ENCODE measurements at regions not wholly inside any gene's neighbourhood (a gene's known extent, or its start where the extent isn't known, plus 50 kb on each side); places are given as distances from the start of the nearest gene placed in this dataset.

DNA sequence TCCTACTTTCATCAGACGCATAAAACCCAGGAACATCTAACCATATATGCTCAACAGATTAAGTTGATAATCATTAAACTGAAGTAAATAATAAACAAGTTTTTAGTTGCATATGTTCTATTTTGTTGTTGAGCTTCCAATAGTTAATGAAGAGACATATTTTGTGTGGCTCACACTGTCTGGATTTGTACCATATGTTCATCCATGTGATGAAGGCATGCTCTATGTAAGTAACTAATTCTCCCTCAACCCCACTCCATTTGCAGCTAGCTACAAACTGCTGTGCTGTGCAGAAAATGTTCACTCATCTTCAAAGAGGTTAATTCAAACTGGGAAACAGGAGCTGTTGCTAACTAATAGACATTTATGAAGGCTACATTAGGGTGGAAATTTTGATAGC lies 589.7 kb upstream of the LRRC4C start:
- no peaks in the 10 kb centered on the region for H3K36me3 Mint-ChIP-seq (ENCODE audit: insufficient read depth, unreplicated experiment)
- no peaks in the 10 kb centered on the region for H3K27me3 Mint-ChIP-seq (ENCODE audit: unreplicated experiment)
- DNase-seq, result no peak
- CTCF ChIA-PET, result no interaction called here
- H3K4me3 Mint-ChIP-seq (ENCODE audit: low read depth, unreplicated experiment), result no peak overlapping the region
- TF ChIP-seq, protein P1, sequence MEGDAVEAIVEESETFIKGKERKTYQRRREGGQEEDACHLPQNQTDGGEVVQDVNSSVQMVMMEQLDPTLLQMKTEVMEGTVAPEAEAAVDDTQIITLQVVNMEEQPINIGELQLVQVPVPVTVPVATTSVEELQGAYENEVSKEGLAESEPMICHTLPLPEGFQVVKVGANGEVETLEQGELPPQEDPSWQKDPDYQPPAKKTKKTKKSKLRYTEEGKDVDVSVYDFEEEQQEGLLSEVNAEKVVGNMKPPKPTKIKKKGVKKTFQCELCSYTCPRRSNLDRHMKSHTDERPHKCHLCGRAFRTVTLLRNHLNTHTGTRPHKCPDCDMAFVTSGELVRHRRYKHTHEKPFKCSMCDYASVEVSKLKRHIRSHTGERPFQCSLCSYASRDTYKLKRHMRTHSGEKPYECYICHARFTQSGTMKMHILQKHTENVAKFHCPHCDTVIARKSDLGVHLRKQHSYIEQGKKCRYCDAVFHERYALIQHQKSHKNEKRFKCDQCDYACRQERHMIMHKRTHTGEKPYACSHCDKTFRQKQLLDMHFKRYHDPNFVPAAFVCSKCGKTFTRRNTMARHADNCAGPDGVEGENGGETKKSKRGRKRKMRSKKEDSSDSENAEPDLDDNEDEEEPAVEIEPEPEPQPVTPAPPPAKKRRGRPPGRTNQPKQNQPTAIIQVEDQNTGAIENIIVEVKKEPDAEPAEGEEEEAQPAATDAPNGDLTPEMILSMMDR (IDR thresholded peaks at IDR 0.05; ENCODE audit: unreplicated experiment), result no peak
- no TSS peak for BruUV-seq (replicated peaks)
- peaks cover 16% of the 10 kb centered on the region for H3K9me3 Mint-ChIP-seq (ENCODE audit: low read depth, unreplicated experiment)
- intact Hi-C loops (cut with micrococcal nuclease; ENCODE audit: unreplicated experiment), result no loop called here
- no peak overlapping the region for H3K27ac Mint-ChIP-seq (ENCODE audit: unreplicated experiment)
- H3K4me1 Mint-ChIP-seq (ENCODE audit: low read depth, unreplicated experiment), result no peaks in the 10 kb centered on the region

DNA sequence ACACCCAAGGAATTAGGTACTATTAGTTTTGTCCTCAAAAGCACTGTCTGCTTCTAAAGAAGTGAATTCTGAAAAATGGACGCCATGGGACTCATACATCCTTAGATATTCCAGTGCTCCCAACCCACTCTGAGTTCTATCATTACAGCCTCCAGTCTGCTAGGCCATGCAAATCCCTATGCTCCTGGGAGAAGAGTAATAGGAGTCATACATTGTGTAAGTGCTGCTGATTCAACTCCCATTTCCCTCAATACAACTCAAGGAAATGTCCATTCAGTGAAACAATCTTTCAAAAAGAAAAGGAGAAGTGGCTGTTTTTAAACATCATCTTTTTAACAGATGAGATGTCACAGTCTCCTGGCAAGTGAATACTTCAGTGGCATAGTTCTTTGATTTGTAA lies 590.2 kb upstream of the LRRC4C start:
- CTCF ChIA-PET, result no interaction called here
- DNase-seq, result no peak
- intact Hi-C loops (cut with micrococcal nuclease; ENCODE audit: unreplicated experiment), result no loop called here

DNA sequence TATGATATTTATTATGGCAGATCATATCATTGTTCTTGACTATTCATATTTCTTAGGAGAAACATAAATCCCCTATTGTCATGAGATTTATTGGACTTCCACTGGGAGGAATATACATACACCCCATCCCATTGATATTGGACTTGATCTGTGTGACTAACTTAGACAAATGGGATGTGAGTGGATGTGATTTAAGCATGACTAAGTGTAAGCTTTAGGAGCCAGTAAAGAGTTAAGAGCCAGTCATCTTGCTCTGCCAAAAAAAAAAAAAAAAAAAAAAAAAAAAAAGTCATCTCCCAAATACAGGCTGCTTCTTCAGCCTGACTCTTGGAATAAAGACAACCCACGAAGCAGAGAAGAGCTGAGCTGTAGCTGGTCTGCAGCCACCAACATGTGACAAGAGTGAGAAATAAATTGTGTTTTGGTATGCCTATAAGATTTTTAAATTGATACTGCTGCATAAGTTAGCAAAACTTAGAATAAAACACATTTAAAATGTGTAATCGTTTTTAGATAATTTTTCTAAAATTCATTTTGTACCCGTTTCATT lies 595.0 kb upstream of the LRRC4C start:
- CTCF ChIA-PET, result no interaction called here
- no TSS peak for BruUV-seq (replicated peaks)
- Mint-ChIP-seq H3K4me1 (ENCODE audit: low read depth, unreplicated experiment) (no peaks in the 10 kb centered on the region), H3K27ac (ENCODE audit: unreplicated experiment) (no peak overlapping the region), H3K4me3 (ENCODE audit: low read depth, unreplicated experiment) (no peak overlapping the region), H3K27me3 (ENCODE audit: unreplicated experiment) (no peaks in the 10 kb centered on the region), H3K9me3 (ENCODE audit: low read depth, unreplicated experiment) (peaks cover 11% of the 10 kb centered on the region), H3K36me3 (ENCODE audit: insufficient read depth, unreplicated experiment) (no peaks in the 10 kb centered on the region)
- TF ChIP-seq, protein P1 (IDR thresholded peaks at IDR 0.05; ENCODE audit: unreplicated experiment), result no peak
- DNase-seq, result no peak
- intact Hi-C loops (cut with micrococcal nuclease; ENCODE audit: unreplicated experiment), result no loop called here

More for the DNA sequence above, 590.2 kb upstream of the LRRC4C start:
- Mint-ChIP-seq H3K27me3 (ENCODE audit: unreplicated experiment) (no peaks in the 10 kb centered on the region), H3K36me3 (ENCODE audit: insufficient read depth, unreplicated experiment) (no peaks in the 10 kb centered on the region), H3K4me3 (ENCODE audit: low read depth, unreplicated experiment) (no peak overlapping the region), H3K27ac (ENCODE audit: unreplicated experiment) (no peak overlapping the region), H3K4me1 (ENCODE audit: low read depth, unreplicated experiment) (no peaks in the 10 kb centered on the region), H3K9me3 (ENCODE audit: low read depth, unreplicated experiment) (peaks cover 15% of the 10 kb centered on the region)
- TF ChIP-seq, protein P1 (IDR thresholded peaks at IDR 0.05; ENCODE audit: unreplicated experiment), result no peak
- BruUV-seq (replicated peaks), result no TSS peak

DNA sequence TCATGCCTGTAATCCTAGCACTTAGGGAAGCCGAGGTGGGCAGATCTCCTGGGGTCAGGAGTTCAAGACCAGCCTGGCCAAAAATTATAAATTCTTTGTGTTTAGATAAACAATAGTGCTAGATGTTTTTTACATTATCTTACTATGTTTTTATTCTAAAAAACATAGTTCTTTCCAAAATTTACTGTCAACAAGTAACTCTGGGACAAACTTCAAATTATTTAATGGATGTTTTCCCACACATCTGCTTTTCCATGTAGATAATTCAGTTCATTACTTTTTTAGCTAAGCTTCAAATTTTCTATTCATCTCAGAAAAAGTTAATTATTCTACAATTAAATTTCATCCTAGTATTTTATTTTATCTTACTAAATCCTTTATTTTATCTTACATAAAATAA lies 596.2 kb upstream of the LRRC4C start:
- intact Hi-C loops (cut with micrococcal nuclease; ENCODE audit: unreplicated experiment), result no loop called here
- Mint-ChIP-seq H3K27ac (ENCODE audit: unreplicated experiment) (no peak overlapping the region), H3K4me1 (ENCODE audit: low read depth, unreplicated experiment) (no peaks in the 10 kb centered on the region), H3K9me3 (ENCODE audit: low read depth, unreplicated experiment) (peaks cover 11% of the 10 kb centered on the region), H3K36me3 (ENCODE audit: insufficient read depth, unreplicated experiment) (no peaks in the 10 kb centered on the region), H3K27me3 (ENCODE audit: unreplicated experiment) (no peaks in the 10 kb centered on the region), H3K4me3 (ENCODE audit: low read depth, unreplicated experiment) (no peak overlapping the region)
- DNase-seq, result no peak
- no TSS peak for BruUV-seq (replicated peaks)
- TF ChIP-seq, protein P1 (IDR thresholded peaks at IDR 0.05; ENCODE audit: unreplicated experiment), result no peak
- CTCF ChIA-PET, result no interaction called here
